ENCODE measurements at regions not wholly inside any gene's neighbourhood (a gene's known extent, or its start where the extent isn't known, plus 50 kb on each side); places are given as distances from the start of the nearest gene placed in this dataset.
A peak's percentile ranks its signal among the peaks of the same experiment; 100 is the strongest.

GRCh38 chr2:104140361-104140760, 713.6 kb upstream of the POU3F3 start:
- peak in 1 of 2 experiments; percentile 21 for DNase-seq (ENCODE audit: low read depth in 1 of 2, low spot score in 1 of 2)
- ATAC-seq: no peak
- H3K4me2 ChIP-seq: peak overlapping the region; percentile 29; the same call in 2 of the 3 replicates
- ChIA-PET POLR2A (no interaction called here), CTCF (no interaction called here)
- H3K9me3 ChIP-seq: no peaks in the 10 kb centered on the region
- peaks cover 9% of the 10 kb centered on the region; the same call in 1 of the 3 replicates for H3K4me1 ChIP-seq
- FAIRE-seq: no peak
- no peak overlapping the region for H3K27ac ChIP-seq
- no peak overlapping the region for H3K4me3 ChIP-seq
- no peak for TF ChIP-seq FOSL2 (IDR thresholded peaks at IDR 0.05)
- TF ChIP-seq FOSL2 (CRISPR knock-in tag; IDR thresholded peaks at IDR 0.05): peak; percentile 38; the same call in 1 of the 2 replicates
- TF ChIP-seq POLR2A (IDR thresholded peaks at IDR 0.05; ENCODE audit: low read length): no peak
- WGBS (ENCODE audit: missing lambda C conversion rate): 35% methylated on average over 2 of the region's 3 CpGs

GRCh38 chr2:104158191-104158590, 695.7 kb upstream of the POU3F3 start:
- TF ChIP-seq MYC (IDR thresholded peaks at IDR 0.05; ENCODE audit: borderline replicate concordance, low read length) (no peak), RFX5 (IDR thresholded peaks at IDR 0.05) (no peak), REST (IDR thresholded peaks at IDR 0.05) (no peak)
- CTCF ChIA-PET: no interaction called here

GRCh38 chr2:104163611-104164130, 690.2 kb upstream of the POU3F3 start:
- 37% methylated on average over 2 of the region's 2 CpGs for WGBS (ENCODE audit: missing lambda C conversion rate)
- Histone ChIP-seq H3K4me1 (no peaks in the 10 kb centered on the region), H3K9me3 (no peaks in the 10 kb centered on the region), H3K4me2 (no peak overlapping the region), H3K4me3 (no peak overlapping the region), H3K27ac (no peak overlapping the region)
- POLR2A ChIA-PET: no interaction called here
- DNase-seq (ENCODE audit: low read depth in 1 of 2, low spot score in 1 of 2): no peak
- no peak for ATAC-seq
- CTCF ChIA-PET: no interaction called here
- no peak for TF ChIP-seq SREBF2 (IDR thresholded peaks at IDR 0.05)
- TF ChIP-seq FOSB (CRISPR knock-in tag; IDR thresholded peaks at IDR 0.05): no peak
- TF ChIP-seq ZNF302 (CRISPR knock-in tag; IDR thresholded peaks at IDR 0.05): no peak
- TF ChIP-seq ESRRA (IDR thresholded peaks at IDR 0.05; ENCODE audit: borderline replicate concordance, low read length): no peak
- no peak for TF ChIP-seq HDAC2 (IDR thresholded peaks at IDR 0.05)
- TF ChIP-seq GATA3 (IDR thresholded peaks at IDR 0.05; ENCODE audit: borderline replicate concordance): no peak
- no peak for TF ChIP-seq POLR2AphosphoS2 (conservative IDR thresholded peaks at IDR 0.05; ENCODE audit: low read length)
- TF ChIP-seq CBX2 (IDR thresholded peaks at IDR 0.05; ENCODE audit: borderline replicate concordance, low read depth): no peak
- TF ChIP-seq HOXB13 (CRISPR knock-in tag; IDR thresholded peaks at IDR 0.05; ENCODE audit: low read depth): no peak
- no peak for TF ChIP-seq EP300 (IDR thresholded peaks at IDR 0.05)
- TF ChIP-seq HMGXB4 (CRISPR knock-in tag; IDR thresholded peaks at IDR 0.05; ENCODE audit: borderline replicate concordance): no peak
- TF ChIP-seq EHF (CRISPR knock-in tag; IDR thresholded peaks at IDR 0.05): no peak
- no peak for TF ChIP-seq HOXB5 (CRISPR knock-in tag; IDR thresholded peaks at IDR 0.05)
- TF ChIP-seq HEYL (CRISPR knock-in tag; IDR thresholded peaks at IDR 0.05): no peak
- TF ChIP-seq MAZ (IDR thresholded peaks at IDR 0.05; ENCODE audit: borderline replicate concordance, low read depth, low read length): no peak
- no peak for FAIRE-seq

More at GRCh38 chr2:104158191-104158590, 695.7 kb upstream of the POU3F3 start:
- Histone ChIP-seq H3K4me2 (no peak overlapping the region), H3K27ac (no peak overlapping the region), H3K4me1 (no peaks in the 10 kb centered on the region), H3K4me3 (no peak overlapping the region), H3K9me3 (no peaks in the 10 kb centered on the region)
- ATAC-seq: no peak
- no peak for FAIRE-seq
- POLR2A ChIA-PET: no interaction called here
- WGBS (ENCODE audit: missing lambda C conversion rate): 55% methylated on average over 4 of the region's 4 CpGs
- DNase-seq (ENCODE audit: low read depth in 1 of 2, low spot score in 1 of 2): no peak
